GM18867 (cell line): ENCODE measurements at regions not wholly inside any gene's neighbourhood (a gene's known extent, or its start where the extent isn't known, plus 50 kb on each side); places are given as distances from the start of the nearest gene placed in this dataset.
"Not testable (repeated sequence)": the region's sequence is repeated elsewhere in the genome, so short reads cannot be mapped to it uniquely, and the experiment has no call there.

Experiments
- ATAC-seq: cut with Tn5 transposase; IDR thresholded peaks from one replicate; pipeline ENCODE4 v1.9.1; 2021; ENCODE audit warnings: mild to moderate bottlenecking, moderate library complexity; ENCODE audit not compliant: unreplicated experiment

DNA sequence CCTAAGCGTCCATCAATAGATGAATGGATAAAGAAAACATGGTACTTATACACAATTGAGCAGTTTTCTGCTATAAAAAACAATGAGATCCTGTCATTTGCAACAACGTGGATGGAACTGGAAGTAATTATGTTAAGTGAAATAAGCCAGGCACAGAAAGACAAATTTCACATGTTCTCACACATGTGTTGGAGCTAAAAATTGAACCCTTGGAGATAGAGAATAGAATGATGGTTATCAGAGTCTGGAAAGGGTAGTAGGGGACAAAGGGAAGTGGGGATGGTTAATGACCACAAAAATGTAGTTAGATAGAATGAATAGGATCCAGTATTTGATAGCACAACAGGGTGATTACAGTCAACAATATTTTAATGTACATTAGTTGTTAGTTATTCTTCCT, 1033.5 kb downstream of the HACE1 start:
- no peak for ATAC-seq

DNA sequence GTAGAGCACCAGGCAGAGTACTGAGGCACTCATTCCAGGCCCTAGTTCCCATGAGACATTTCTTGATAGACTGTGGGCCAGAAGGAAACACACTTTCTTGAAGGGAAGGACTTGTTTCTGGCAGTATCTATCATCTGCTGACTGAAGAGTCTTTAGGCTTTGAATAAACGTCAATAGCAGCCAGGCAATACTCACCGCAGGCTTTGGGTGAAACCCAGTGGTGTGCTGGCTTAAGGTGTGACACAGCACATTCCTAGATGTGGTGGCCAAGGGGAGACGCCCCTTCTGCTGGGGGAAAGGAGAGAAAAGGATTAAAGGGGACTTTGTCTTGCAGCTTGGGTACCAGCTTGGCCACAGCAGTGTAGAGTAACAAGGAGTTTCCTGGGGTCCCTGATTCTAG, 1039.6 kb downstream of the HACE1 start:
- no peak for ATAC-seq

DNA sequence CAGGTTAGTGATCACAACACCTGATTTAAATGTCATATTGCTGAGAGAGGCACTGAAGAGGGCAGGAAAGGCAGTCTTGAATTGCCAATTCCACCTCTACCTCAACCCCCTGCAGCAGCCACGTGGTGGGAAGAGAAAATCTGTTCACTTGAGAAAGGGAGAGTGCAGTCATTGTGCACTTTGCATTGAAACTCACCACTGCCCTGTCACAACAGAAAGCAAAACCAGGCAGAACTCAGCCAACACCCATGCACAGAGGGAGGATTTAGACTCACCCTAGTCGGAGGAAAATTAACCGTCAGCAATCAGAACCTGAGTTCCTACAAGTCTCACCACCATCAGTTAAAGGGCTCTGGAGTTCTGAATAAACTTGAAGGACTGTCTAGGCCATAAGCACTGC, 1040.2 kb downstream of the HACE1 start:
- no peak for ATAC-seq

DNA sequence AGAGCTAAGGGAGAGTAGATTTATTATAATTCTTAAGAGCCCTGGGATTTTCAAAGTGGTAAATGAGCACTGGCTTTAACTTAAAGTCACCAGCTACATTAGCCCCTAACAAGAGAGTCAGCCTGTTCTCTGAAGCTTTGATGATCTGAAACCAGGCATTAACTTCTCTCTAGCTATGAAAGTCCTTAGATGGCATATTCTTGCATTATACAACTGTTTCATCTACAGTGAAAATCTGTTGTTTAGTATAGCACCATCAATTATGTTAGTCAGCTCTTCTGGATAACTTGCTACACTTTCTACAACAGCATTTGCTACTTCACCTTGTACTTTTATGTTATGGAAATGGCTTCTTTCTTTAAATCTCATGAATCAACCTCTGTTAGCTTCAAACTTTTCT, 1046.7 kb downstream of the HACE1 start:
- no peak for ATAC-seq

DNA sequence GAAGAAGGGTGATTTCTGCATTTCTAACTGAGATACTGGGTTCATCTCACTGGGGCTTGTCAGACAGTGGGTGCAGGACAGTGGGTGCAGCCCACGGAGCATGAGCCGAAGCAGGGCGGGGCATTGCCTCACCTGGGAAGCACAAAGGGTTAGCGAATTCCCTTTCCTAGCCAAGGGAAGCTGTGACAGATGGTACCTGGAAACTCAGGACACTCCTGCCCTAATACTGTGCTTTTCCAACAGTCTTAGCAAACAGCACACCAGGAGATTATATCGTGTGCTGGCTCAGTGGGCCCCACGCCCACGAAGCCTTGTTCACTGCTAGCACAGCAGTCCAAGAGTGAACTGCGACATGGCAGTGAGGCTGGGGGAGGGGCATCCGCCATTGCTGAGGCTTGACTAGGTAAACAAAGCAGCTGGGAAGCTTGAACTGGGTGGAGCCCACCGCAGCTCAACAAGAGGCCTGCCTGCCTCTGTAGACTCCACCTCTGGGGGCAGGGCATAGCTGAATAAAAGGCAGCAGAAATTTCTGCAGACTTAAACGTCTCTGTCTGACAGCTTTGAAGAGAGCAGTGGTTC, 1057.7 kb downstream of the HACE1 start:
- not testable (repeated sequence) for ATAC-seq

DNA sequence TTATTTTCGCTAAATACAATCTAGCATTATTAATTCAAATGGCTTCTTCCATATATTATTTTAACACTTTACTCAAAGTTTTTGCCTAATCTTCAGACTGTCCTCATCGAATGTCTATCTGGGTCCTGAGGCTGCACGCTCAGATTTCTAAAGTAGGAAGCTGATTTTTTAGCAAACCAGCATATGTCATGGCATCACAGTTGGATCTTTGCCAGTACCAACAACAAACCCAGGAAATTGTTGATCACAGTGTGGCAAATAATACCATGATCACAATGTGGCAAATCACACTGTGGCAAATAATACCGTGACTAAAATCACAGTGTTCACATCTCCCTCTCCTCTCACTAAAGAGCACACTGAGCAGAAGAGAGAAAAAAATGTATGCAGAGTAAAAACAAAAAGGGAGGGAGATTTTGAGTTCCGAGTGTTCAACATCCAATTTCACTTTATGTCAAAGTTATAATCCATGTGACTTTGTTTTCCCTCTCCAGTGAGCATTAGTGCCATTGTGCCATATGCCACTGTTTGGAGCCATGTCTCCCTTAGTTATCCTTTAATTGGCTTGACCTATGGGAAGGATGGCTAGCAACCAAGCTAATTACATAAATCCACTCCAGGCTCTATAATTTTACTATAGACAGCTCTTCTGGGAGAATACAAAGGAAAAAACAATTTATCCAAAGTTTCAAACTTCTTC, 1059.6 kb downstream of the HACE1 start:
- no peak for ATAC-seq

DNA sequence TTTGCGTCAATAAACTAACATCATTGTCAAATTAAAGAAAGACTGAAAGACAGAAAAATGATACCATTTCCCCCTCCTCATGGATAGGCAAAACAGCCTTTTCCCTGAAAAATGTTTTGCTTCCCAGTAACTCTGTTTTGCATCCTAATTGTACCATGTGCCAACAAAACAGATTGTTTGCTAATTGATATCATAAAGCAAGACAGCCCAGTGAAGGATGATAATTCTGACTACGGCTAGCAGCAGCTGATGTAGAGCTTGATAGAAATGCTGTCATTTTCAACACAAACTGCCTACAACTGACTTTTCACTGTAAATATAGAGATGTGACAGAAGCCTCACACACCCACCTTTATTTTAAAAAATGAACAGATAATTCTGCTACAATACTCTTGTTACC, 1061.6 kb downstream of the HACE1 start:
- ATAC-seq = no peak

DNA sequence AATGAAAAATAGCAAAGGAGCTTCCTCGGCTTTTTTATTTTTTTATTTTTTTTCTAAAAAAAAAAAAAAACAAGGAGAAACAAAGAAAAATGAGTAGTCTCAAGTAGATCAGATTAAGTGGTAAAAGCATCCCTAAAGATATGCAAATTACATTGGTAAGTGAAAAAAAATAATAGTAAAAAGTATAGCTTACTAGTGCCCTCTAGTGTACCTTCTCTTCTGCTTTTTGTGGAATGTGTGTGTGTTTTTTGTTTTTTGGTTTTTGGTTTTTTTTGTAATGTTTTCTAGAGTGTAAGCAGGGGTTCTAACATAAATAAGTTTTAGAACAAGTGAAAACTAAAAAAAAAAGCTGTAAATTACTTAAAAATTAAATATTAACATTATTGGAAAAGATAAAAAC, 1062.0 kb downstream of the HACE1 start:
- ATAC-seq = peak; percentile 45

DNA sequence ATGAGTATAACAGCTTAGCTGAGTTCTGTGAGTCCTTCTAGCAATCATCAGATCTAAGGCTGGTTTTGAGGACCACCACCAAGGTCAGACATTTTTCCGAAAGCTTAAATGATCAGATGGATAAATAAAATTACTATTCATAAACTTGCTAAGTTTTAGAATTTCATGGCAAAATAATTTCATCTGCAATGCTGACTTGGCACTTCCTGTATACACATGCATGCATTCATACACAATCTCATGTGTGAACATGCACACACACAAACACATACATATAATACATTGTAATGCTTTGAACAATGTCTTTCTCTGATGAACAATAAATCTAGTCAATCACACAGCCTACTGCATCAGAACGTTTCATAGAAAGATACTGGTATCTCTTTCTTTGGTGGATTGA, 1068.3 kb downstream of the HACE1 start:
- ATAC-seq = no peak

DNA sequence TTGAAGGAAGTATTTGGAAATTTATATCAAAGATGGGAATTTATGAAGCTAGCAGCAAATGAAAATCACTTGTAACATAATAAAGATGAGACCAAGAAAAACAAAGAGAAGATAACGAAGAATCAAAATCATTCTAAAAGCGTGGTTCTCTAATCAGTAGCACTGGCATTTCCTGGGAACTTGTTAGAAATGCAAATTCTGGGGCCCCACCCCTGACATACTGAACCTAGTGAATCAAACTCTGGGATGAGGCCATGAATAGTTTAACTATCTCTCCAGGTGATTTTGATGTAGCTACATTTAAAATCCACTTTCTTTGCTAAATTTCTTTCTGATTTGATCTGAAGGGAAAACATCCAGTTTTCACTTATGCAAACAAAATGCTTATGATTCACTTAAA, 1075.6 kb downstream of the HACE1 start:
- no peak for ATAC-seq

DNA sequence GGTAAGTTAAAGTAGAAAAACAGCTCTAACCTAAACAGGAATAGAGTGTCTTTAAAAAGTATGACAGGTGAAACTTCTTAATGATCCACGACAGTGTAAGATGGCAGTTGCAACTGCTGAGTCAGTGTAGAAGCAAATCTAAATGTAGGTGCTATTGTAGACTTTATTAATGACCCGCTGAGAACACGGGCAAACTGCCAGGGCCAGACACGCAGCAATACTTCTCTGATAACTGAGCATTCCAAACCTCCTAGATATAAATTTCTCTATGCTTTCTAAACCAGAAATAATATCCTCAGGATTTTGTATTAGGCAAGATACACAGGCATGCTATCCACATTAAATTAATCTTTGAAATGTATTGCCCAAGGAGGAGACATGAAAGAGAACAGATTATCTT, 1076.4 kb downstream of the HACE1 start:
- ATAC-seq = no peak

DNA sequence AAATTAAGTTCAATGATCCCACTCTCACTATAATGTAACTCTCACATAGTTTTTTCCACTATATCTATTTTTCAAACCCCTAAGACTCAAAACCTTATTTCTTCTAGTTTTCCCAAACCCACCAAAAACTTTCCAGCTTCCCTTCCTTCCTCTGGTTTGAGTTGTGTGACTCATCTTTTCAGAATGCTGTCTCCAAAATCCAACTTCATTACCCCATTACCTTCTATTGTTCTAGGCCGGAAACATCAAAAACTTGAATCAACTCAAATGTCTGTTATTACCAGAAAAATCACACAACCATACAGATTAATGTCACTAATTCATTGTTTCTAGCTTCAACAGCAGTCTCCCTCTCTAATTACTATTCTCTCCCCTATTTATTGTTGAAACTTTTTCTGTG, 1090.3 kb downstream of the HACE1 start:
- no peak for ATAC-seq

DNA sequence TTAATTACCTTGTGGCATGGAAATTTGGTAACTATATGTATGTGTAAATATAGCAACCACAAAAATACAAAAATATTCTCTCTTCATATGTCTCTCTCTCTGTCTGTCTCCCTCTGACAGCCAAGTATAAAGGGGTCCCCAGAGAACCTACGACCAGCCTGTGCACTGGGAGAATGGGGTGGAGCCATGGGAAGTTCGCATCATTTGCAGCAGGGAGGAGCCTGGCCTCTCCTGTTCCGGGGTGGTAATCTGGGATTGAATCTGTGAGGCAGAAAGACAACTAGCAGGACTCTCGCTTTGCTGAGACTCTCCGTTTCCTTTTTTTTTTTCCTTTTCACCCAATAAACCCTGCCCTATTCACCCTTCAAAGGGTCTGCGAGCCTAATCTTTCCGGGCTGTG, 1109.1 kb downstream of the HACE1 start:
- ATAC-seq = no peak

DNA sequence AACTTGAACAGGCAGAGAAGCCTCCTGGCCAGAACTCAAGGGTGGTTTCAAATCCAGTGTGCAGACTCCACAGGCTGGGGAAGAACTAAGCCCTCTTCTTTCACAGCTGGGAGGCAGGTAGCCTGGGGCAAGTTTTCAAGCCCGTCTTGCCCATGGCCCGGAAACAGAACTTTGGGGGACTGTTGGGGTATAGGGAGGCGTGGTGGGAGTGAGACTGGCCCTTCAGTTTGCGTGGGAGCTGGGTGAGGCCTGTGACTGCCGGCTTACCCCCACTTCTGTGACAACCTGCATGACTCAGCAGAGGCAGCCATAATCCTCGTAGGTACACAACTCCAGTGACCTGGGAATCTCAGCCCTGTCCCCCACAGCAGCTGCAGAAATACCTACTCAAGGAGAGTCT, 1125.7 kb downstream of the HACE1 start:
- ATAC-seq = no peak

DNA sequence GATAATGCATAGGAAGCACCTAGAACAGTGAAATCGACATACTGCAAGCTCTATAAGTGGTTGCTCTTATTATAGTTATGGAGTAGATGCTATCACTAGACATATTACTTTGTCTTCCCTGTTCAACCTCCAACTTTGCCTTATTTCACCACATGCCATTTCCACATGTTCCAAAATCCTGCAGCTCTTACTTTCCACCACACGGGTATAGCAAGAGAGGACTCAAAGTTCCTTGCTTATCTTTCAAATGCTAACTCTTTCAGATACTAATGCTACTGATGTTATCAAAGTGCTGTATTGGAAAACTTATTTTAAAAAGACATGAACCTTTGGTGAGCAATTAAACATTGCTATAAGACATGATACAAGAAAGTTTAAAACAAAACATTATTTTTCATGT, 1130.1 kb downstream of the HACE1 start:
- ATAC-seq = no peak

DNA sequence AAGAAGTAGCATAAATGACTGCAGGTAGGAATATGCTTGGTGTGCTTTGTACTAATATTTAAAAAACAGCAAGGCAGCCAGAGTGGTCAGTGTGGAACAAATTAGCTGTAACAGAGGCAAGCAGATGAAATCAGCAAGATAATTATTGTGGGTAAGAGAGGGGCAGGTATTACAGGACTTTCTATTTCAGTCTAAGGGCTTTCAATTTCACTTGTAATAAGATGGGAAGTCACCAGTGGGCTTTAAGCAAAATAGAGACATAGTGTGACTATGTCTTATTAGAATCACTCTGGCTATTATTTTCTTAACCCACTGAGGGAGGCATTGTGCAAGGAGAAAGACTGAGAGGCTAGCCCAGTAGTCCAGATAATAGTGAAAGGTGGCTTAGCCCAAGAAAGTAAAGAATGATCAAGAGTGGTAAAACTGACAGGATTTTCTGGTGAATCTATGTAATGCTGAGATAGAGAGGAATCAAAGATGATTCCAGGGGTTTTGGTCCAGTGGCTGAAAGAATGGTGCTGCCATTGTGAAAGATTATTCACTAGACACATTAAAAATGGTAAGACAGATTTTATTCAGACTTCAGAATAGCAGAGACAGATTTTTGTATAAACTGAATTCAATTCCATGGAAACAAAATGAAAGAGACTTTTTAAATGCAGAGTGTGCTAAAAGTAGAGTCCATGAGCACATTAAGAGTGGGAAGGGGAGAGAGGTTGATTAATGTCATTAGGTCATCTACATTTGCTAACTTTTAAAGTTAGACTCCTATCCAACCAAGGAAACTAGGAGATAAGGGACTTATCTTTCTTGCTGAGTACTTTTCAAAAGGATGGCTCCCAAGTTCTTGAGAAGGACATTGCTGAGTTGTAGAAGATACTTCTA, 1136.0 kb downstream of the HACE1 start:
- peak; percentile 86 for ATAC-seq

DNA sequence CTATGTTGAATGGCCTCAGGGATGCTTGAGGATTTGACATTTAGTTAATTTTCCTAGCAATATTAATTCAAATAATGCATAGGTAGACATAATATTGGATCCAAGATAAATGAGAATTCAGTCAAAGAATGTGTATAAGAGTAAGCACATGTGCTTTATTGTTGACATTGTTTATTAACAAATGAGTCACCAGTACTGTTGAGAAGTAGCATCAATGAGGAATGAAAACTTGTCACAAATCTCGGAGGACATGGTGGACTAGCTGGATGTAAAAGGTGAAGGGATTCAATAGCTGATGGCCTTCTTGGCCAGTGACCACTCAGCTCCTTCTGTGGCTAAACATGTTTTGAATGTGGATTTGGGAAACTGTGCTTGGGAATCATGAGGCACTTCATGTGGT, 1137.0 kb downstream of the HACE1 start:
- no peak for ATAC-seq

DNA sequence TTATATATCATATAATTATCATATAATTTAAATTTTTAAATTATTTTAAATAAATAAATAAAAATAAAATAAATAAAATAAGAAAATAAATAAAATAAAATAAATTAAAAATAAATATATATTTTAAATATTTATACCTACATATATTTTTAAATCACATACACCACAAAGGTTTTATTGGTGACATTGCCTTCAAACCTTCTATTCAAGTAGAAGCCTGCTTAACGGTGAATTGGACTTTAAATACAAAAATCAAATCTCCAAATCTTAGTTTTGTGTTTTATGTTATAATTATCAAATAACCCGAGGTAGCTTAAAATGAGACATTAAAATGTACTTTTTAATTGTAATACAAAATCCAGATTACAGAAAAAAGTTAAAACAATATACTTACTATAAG, 1137.8 kb downstream of the HACE1 start:
- no peak for ATAC-seq

DNA sequence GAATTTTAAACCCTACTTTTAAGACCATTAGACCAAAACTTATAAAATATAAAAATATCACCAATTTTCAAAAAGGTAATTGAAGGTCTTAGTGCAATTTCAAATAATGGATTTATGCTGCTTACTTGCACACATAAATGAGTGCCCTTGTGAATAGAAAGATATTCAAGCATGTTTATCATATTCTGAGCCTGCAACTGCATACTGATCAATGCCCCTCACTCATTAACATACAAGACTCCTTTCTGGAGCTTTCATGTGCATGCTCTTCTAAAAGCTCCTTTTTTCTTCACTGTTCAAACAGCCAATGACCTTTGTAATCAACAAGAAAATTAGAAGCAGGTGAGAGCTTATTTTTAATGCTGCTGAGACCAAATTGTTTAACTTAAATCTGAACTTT, 1139.3 kb downstream of the HACE1 start:
- ATAC-seq = no peak

DNA sequence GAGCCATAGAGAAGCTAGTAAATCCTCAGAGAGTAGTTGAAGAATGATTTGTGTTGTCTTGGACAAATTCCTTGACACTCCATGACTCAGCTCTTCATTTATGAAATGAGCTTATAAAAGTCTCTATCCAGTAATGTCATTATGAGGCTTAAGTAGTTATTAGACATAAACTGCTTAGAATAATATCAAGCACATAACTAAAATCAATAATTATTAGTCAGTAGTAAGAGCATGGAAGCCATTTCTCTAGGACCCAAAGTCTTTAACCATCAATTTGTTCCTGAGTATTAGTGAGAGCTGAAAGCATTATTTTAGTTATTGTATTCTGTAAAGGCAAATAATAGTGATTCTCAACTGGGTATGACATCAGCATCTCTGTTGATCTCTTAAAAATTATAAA, 1140.2 kb downstream of the HACE1 start:
- ATAC-seq = no peak

DNA sequence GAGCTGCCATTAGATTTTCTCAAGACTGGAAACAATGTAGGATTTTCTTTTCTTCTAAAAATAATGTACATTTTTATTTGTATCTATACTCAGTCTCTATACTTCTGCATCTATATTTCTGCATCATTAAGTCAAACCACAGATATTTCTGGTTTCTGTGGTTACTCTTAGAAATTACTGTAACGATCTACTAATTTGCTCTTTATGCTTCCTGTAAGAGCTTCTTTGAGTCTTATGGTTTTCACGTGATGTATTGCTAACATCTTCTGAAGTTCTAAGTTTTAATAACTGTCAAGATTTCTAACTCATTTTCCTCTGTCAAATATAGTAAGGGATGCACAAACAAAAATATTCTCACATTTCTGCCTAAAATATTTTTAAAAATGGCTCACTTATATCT, 1144.5 kb downstream of the HACE1 start:
- ATAC-seq = no peak

DNA sequence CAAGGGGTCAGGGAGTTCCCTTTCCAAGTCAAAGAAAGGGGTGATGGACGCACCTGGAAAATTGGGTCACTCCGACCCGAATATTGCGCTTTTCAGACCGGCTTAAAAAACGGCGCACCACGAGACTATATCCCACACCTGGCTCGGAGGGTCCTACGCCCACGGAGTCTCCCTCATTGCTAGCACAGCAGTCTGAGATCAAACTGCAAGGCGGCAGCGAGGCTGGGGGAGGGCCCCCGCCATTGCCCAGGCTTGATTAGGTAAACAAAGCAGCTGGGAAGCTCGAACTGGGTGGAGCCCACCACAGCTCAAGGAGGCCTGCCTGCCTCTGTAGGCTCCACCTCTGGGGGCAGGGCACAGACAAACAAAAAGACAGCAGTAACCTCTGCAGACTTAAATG, 1150.5 kb downstream of the HACE1 start:
- ATAC-seq = not testable (repeated sequence)
